A673 (cell line): ENCODE measurements at regions not wholly inside any gene's neighbourhood (a gene's known extent, or its start where the extent isn't known, plus 50 kb on each side); places are given as distances from the start of the nearest gene placed in this dataset.

Source experiments
- EZH2 ChIP-seq: fragments of 200-600 bp; sonication (generic); IDR thresholded peaks from 2 replicates; pipeline ENCODE4 v1.6.1; 2017; ENCODE audit warnings: borderline replicate concordance, low read depth, mild to moderate bottlenecking, mixed read lengths, antibody characterized with exemption, low read length; ENCODE audit not compliant: poor library complexity, severe bottlenecking
- TF ChIP-seq, protein P1 (sequence below): fragments of 300-800, 200-600 bp; sonication (generic); conservative IDR thresholded peaks from 2 replicates; pipeline ENCODE4 v1.5.1; 2017; ENCODE audit warnings: low read depth, mild to moderate bottlenecking, antibody characterized with exemption, low read length, moderate library complexity, mixed read lengths

GRCh38 chr5:99879791-99880511, 655.2 kb upstream of the FAM174A start:
- TF ChIP-seq, protein P1, sequence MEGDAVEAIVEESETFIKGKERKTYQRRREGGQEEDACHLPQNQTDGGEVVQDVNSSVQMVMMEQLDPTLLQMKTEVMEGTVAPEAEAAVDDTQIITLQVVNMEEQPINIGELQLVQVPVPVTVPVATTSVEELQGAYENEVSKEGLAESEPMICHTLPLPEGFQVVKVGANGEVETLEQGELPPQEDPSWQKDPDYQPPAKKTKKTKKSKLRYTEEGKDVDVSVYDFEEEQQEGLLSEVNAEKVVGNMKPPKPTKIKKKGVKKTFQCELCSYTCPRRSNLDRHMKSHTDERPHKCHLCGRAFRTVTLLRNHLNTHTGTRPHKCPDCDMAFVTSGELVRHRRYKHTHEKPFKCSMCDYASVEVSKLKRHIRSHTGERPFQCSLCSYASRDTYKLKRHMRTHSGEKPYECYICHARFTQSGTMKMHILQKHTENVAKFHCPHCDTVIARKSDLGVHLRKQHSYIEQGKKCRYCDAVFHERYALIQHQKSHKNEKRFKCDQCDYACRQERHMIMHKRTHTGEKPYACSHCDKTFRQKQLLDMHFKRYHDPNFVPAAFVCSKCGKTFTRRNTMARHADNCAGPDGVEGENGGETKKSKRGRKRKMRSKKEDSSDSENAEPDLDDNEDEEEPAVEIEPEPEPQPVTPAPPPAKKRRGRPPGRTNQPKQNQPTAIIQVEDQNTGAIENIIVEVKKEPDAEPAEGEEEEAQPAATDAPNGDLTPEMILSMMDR = no peak
- TF ChIP-seq EZH2 = no peak
